H54 (cell line): ENCODE measurements at regions not wholly inside any gene's neighbourhood (a gene's known extent, or its start where the extent isn't known, plus 50 kb on each side); places are given as distances from the start of the nearest gene placed in this dataset.

Experiments used
- DNase-seq: peaks from one replicate; pipeline ENCODE4 v3.0.0; 2011; ENCODE audit warnings: low spot score, mixed read lengths; ENCODE audit not compliant: insufficient read length
- FAIRE-seq: peaks from 3 replicates; lab custom pipeline; 2011; peaks lifted over from hg19 to GRCh38; lab: Jason Lieb, UNC
- POLR2A ChIP-seq: IDR thresholded peaks from 2 replicates; pipeline ENCODE4 v1.6.1; 2011; ENCODE audit warnings: low read depth, mild to moderate bottlenecking, low read length

DNA sequence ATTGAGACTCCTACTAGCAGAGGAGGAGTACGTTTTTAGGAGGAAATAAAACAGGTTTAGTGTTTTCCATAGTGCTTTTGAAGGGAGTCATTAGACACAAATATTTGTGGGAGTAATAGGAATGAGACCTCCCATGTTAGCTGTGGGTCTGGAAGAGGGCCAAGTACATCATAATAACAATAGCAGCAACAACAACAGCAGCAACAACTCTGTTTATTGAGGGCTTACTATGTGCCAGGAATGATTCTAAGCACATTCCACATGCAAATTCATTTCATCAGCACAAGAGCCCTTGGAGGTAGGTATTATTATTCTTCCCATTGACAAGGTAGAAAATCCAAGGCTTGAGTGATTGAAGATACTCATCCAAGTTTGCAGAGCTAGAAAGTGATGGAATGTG lies 384.2 kb upstream of the RPS23 start:
- no peak for TF ChIP-seq POLR2A
- FAIRE-seq (no peak), DNase-seq (no peak)

DNA sequence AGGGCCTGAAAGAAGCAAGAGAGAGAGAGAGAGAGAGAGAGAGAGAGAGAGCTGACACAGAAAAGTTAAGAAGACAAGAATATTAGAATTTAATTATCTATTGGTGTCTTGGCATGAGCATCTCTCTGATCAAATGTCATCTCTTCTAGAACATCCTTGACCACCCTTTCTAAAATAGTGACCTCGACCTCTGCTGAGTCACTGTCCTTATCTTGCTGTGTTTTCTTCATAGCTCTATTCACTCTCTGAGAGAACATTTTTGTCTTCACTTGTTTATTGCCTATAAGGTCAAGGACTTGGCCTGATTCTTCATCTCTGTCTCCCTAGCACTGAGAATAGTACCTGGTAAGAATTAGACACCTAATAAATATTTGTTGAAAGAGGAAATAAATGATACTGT lies 383.8 kb upstream of the RPS23 start:
- FAIRE-seq: no peak
- DNase-seq: no peak
- TF ChIP-seq POLR2A: no peak

DNA sequence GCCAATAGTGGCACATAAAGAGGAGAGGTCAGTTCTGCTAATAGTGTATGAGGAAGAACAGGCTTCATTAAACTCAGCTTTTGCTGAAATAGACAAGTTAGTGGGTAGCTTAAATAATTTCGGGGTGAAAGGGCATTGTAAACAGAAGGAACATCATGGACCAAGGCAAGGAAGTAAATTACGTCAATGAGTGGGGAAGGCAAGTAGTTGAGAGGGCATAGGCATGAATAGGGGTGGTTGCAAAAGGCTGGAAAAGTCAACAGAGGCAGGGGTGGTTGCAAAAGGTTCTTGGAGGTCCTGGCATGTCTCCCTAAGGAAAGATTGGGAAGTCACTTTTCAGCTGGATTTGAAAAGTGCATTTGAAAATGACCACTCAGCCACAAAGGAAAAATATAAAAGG lies 383.3 kb upstream of the RPS23 start:
- DNase-seq (no peak), FAIRE-seq (no peak)
- TF ChIP-seq POLR2A: no peak

DNA sequence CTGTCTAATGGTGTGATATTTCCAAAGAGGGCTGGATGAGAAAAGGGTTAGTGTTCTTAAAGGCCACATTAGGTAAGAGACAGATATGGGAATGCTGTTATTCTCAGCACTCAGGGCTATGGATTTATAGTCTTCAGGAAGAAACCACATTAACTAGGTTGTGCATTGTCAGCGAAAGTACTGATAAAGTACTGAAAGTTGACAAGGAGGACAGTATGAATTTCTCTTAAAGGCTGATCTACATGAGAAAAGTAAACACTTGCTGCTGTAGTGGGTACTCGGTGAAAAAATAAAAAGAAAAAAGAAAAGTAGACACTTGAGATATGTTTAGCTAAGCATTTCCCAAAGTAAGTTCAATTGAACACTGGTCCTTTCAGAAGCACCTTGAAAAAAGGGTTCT lies 381.0 kb upstream of the RPS23 start:
- no peak for FAIRE-seq
- no peak for TF ChIP-seq POLR2A

DNA sequence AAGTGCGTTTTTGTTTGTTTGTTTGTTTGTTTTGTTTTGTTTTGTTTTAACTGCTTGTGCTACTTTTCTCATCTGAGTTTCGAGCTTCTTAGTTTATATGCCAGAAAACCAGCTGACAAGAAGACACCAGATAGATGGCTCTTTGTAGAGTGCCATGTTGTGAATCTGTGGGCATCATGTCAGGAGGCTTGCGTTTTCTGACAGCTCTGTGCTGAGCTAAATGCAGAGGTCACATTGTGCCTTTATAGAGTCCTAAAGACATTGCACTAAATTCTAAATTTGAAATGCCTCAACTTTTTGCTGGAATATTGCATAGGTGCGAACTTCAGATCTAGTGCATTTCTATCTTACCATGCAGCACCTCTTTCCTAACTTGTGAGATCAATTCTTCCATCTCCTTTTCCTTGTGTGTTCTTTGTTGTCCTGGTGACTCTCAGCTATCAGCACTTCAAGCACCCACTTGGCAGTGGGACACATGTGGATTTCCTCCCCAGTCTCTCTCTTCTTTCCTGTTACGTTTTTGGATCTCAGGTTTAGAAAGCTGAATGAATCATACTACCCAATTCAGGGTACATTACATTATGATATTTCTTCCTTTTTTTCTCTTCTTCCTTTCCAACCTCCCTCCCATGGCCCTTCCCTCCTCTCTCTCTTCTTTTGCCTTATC lies 379.0 kb upstream of the RPS23 start:
- FAIRE-seq (no peak), DNase-seq (no peak)
- no peak for TF ChIP-seq POLR2A

More for the DNA sequence above, 381.0 kb upstream of the RPS23 start:
- no peak for DNase-seq

DNA sequence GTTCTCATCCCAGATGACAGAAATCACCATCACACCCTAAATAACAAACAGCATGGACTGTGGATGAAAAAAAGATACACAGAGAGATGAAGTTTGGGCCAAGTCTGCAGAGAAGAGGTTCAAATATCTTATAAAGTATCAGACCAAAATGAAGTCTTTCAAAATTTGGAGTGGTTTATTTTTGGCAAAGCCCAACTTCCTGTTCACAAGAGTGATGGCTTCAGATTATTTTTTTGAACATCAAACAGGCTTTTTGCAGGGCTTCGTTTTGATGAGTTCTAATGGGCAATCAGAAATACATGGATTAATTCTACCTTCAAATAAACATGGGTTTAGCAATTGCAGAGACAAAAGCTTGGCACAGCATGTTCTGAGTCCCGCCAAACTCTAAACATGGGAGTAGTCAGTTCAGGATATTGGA lies 378.2 kb upstream of the RPS23 start:
- no peak for TF ChIP-seq POLR2A
- FAIRE-seq: no peak
- no peak for DNase-seq

DNA sequence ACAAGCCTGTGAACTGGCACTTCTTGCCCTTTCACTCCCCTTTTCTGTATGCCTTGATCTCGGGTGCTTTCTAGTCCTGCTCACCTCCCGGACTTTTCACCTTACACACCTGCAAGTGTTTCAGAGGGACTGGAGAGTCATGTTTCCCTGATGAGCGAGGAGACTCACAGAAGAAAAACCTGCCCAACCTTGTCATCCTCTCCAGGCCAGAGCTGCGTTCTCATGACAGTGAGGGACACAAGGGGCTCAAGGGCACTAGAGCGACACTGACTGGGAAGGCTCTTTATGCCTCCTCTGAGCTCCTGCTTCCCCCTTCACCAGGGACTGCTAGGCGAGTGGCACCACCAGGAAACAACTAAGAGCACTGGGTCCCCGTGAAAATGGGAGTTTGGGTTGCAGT lies 376.9 kb upstream of the RPS23 start:
- no peak for FAIRE-seq
- no peak for TF ChIP-seq POLR2A

DNA sequence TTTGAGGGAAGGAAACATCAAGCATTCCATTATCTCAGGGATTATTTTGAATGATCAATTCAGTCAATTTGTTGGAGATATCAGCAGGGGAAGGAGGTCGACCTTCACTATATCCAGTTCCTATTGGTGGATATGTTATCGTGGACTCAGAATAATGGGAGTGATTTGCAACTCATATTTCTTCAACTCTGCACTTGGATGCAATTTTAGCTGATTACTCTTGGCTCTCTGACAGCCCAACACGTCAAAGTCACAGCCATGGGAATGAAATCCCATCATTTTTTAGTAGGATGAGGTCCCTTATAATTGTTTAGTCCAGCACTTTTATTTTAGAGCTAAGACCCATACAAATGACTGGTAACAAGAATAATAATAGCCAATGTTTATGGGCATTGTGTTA lies 371.8 kb upstream of the RPS23 start:
- no peak for TF ChIP-seq POLR2A
- DNase-seq (no peak), FAIRE-seq (no peak)

More for the DNA sequence above, 376.9 kb upstream of the RPS23 start:
- DNase-seq: no peak

DNA sequence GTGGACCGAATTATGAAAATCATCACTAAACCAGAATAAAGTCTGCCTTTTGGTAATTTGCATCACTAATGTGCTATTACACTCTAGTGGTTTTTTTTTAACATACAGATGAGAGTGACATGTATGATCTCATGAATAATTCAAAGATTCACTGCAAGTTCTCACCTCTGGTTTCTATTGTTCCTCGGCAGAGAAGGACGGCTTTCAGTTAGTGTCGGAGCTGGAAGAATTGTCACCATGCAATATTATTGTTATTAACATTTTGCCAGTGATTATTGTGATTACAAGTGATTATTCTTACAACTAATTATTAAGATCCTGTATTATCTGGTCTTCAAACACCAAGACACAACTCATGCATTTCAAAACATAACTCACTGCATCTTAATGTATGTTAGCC lies 366.6 kb upstream of the RPS23 start:
- FAIRE-seq (no peak), DNase-seq (no peak)

DNA sequence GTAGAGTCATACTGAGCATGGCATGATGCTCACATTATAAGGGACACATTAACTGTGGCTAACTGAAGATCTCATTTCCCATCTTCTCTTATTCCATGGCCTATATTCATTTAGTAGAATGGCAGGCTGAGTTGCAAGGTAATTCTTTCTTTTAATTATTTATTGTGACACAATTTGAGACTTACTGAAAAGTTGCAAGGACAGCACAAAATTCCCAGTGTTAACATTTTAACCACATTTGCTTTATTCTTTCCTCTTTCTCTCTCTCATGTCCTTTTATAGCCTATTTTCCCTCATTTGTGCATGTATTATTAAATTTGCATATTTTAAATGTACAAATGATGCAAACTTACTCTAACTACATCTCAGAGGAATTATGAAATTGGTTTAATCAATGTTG lies 366.1 kb upstream of the RPS23 start:
- no peak for DNase-seq
- no peak for FAIRE-seq
- TF ChIP-seq POLR2A: no peak

More for the DNA sequence above, 366.6 kb upstream of the RPS23 start:
- TF ChIP-seq POLR2A: no peak

DNA sequence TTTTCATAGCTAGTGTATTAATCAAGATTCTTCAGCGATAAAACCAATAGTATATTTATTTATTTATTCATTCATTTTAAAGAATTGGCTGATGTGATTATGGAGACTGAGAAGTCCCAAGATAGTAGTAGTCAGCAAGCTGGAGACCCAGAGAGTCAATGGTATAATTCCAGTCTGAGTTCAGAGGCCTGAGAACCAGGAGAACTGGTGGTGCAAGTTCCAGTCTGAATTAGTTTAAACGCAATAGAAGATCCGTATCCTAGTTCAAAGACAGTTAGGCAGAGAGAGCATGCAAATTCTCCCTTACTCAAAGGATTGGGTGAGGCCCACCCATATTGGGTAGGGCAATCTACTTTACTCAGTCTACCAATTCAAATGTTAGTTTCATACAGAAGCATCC lies 364.2 kb upstream of the RPS23 start:
- TF ChIP-seq POLR2A: no peak
- DNase-seq (no peak), FAIRE-seq (no peak)

DNA sequence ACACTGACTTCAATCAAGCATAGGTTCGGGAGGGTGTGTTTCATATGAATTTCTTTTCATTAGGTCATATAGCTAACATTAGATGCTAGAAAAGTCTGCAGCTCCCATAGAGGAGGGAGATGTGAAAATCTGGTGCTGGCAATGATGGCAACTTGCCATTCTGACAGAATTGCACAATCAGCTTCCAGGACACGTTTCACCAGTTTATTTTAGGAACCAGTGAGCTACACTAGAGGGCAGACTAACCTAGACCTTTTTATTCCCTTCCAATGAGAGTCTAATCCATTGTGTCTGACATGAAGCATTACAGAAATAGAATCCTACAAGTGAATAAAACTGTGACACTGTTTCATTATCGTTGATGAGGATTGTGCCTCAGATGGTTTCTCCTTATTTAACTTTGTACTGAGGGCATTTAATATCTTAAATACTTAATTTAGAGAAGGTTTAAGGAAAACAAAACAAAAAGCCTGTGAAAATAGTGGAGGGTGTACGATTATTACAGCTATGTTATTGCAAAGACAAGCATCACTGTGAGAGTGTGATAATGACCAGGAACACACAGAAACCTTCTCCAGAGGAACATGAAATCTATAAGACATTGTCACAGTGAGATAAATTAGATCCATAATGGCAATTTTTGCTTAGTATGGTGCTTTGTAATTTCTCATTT lies 363.3 kb upstream of the RPS23 start:
- FAIRE-seq (peak; percentile 93), DNase-seq (peak; percentile 12)
- TF ChIP-seq POLR2A: no peak

DNA sequence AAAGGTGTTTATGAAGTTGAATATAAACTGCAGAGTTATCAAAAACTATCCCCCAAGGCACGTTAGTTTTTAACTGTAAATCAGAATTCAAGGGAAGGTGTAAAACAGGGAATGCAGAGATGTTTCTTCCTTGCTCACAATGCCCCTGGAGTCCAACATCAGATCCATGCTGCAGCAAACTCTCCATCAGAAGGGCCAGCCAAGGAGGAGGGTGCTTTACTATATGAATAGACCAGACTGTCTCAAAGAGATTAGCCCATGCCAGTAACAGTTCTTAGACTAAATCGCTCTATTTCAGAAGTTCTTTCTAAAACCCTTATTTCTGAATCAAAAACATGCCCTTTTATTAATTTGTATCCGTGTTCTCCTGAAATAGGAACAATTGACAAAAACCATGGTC lies 362.8 kb upstream of the RPS23 start:
- TF ChIP-seq POLR2A: no peak
- FAIRE-seq (no peak), DNase-seq (no peak)

DNA sequence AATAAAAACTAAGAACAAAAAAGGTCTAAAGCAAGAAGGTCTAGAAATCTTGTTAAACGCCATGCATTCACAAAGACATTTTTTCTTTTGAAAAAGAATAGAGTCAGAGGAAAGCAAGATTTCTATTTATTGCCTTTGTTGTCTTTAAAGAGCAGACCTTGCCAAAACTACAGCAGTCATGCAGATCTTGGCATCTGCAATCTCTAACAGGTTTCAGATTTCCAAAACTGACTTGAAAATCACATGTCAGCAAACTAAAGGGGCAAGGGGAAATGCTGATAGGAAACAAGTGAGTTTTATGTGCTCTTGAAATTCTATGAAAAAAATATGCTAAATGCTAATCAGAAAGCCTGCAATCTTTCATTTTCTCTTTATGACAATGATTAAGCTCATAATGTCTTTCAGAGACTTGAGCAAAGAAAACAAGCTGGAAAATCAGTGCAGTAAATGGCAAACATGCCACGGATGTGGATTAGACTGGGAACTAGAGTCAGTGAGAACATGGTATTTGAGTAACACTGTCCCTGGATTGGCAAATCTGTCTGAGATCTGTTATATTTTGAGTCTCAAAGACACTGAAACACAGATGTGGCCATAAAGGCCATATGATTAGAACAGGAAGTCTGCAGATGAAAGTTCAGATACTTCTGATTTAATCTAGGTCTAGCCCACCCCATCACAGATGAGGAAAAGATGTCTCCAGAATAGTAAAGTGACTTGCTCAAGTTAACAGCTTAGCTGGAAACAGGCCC lies 361.4 kb upstream of the RPS23 start:
- DNase-seq (no peak), FAIRE-seq (no peak)
- TF ChIP-seq POLR2A: no peak
